ENCODE measurements at regions not wholly inside any gene's neighbourhood (a gene's known extent, or its start where the extent isn't known, plus 50 kb on each side); places are given as distances from the start of the nearest gene placed in this dataset.

GRCh38 chr5:123876276-123876790 lies 364.4 kb downstream of the CSNK1G3 start:
- TF ChIP-seq CTCF (IDR thresholded peaks at IDR 0.05 in 8 of 11, conservative IDR thresholded peaks at IDR 0.05 in 3 of 11) (no peak), POLR2A (IDR thresholded peaks at IDR 0.05) (no peak), POLR2AphosphoS5 (IDR thresholded peaks at IDR 0.05) (no peak)

Data from spleen (tissue), 7 donors.